Memory B cell (primary cell): ENCODE measurements at regions not wholly inside any gene's neighbourhood (a gene's known extent, or its start where the extent isn't known, plus 50 kb on each side); places are given as distances from the start of the nearest gene placed in this dataset.

Experiments used
- ATAC-seq: fragments of 150-1000 bp; cut with Tn5 transposase; 2 replicates; pipeline ENCODE4 v1.10.0; 2021; ENCODE audit warnings: low read depth, mild to moderate bottlenecking, moderate library complexity
- DNase-seq, 2 donors: peaks; one replicate each; pipeline ENCODE4 v3.0.0; 2022; ENCODE audit warnings: low spot score in 2 of 2
- H3K27ac Mint-ChIP-seq: one replicate; pipeline ENCODE4 v1.8.0; 2022; ENCODE audit warnings: mild to moderate bottlenecking, moderate library complexity, mixed read lengths
- H3K27me3 Mint-ChIP-seq: one replicate; pipeline ENCODE4 v1.8.0; 2022; ENCODE audit warnings: mixed read lengths
- H3K36me3 Mint-ChIP-seq: one replicate; pipeline ENCODE4 v1.8.0; 2022; ENCODE audit warnings: mild to moderate bottlenecking, mixed read lengths
- H3K4me1 Mint-ChIP-seq: one replicate; pipeline ENCODE4 v1.8.0; 2022; ENCODE audit warnings: mixed read lengths
- H3K4me3 Mint-ChIP-seq: one replicate; pipeline ENCODE4 v1.8.0; 2022; ENCODE audit warnings: mild to moderate bottlenecking, moderate library complexity, mixed read lengths
- H3K9me3 Mint-ChIP-seq: one replicate; pipeline ENCODE4 v1.8.0; 2022; ENCODE audit warnings: mixed read lengths

DNA sequence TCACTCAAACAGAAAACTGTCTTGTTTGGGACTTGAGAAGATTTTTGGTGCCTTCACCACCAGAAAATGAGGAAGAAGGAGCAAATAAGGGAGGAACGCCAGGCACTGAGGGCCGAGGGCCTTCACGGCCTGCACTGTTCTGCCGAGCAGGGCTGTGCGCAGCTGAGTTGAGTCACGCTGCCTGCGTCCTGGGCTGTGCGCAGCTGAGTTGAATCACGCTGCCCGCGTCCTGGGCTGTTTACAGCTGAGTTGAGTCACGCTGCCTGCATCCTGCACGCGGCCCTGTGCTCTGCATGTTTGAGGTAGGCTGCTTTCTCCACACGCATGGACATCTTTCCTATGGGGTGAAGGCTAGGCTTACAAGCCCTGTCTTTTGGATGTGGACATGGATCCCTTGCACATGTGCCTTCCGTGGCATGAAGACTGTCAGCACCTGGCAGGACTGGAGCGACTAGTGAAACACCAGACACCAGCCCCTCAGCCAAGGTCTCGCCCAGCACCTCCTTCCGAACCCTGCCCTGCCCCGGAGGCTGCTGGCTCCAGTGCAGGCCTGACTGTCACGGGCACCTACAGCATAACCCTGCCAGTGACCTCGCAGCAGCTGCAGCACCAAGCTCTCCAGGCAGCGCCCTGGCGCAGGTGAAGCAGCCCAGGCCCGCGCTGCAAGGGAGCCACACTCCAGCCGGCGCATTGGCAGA lies 96.7 kb downstream of the HTR5A start:
- DNase-seq (no peak), ATAC-seq (no peak)
- no peak overlapping the region for H3K4me3 Mint-ChIP-seq
- H3K4me1 Mint-ChIP-seq: no peaks in the 10 kb centered on the region
- H3K9me3 Mint-ChIP-seq: no peaks in the 10 kb centered on the region
- no peaks in the 10 kb centered on the region for H3K36me3 Mint-ChIP-seq
- peaks cover 7% of the 10 kb centered on the region for H3K27me3 Mint-ChIP-seq
- no peak overlapping the region for H3K27ac Mint-ChIP-seq

- H3K9me3 Mint-ChIP-seq: no peaks in the 10 kb centered on the region
- H3K4me3 Mint-ChIP-seq: no peak overlapping the region
- no peak for DNase-seq
- H3K4me1 Mint-ChIP-seq: no peaks in the 10 kb centered on the region
- H3K27ac Mint-ChIP-seq: no peak overlapping the region
- ATAC-seq: no peak
- H3K27me3 Mint-ChIP-seq: peaks cover 10% of the 10 kb centered on the region
- H3K36me3 Mint-ChIP-seq: no peaks in the 10 kb centered on the region
These were observed 97.7 kb downstream of the HTR5A start for GRCh38 chr7:155167706-155168365.

GRCh38 chr7:155168597-155169480 lies 98.7 kb downstream of the HTR5A start:
- Mint-ChIP-seq H3K27ac (no peak overlapping the region), H3K4me3 (no peak overlapping the region), H3K4me1 (no peaks in the 10 kb centered on the region), H3K27me3 (peaks cover 13% of the 10 kb centered on the region), H3K36me3 (no peaks in the 10 kb centered on the region), H3K9me3 (no peaks in the 10 kb centered on the region)
- DNase-seq: no peak
- no peak for ATAC-seq

DNA sequence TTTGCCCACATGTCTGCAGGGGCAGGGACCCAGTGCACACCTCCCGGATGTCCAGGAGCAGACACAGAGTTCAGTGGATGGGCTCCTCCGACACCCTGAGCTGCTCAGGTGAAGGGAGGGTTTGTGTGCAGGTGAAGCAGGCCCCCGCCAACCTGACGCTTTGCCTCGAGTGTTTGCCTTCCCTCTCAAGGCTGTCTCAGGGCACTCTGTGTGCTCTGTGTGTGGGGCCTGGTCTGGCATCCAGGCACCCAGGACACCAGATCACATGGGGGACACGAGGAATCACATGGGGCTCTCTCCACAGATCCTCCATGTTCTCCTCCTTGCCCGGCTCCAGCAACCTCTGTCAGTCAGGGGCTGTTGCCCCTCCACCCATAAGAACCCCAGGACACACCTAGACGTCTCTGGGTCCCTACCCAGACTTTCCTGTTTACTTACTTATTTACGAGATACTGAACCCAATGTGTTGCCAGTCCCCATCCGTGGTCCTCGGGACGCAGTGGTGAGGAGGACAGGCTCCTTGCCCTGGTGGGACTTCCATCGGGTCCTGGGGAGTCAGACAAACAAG lies 99.5 kb downstream of the HTR5A start:
- peaks cover 14% of the 10 kb centered on the region for H3K27me3 Mint-ChIP-seq
- H3K4me3 Mint-ChIP-seq: no peak overlapping the region
- ATAC-seq (no peak), DNase-seq (no peak)
- no peak overlapping the region for H3K27ac Mint-ChIP-seq
- H3K9me3 Mint-ChIP-seq: no peaks in the 10 kb centered on the region
- H3K4me1 Mint-ChIP-seq: no peaks in the 10 kb centered on the region
- H3K36me3 Mint-ChIP-seq: no peaks in the 10 kb centered on the region

- no peak overlapping the region for H3K27ac Mint-ChIP-seq
- H3K4me1 Mint-ChIP-seq: no peaks in the 10 kb centered on the region
- H3K36me3 Mint-ChIP-seq: no peaks in the 10 kb centered on the region
- no peak for ATAC-seq
- H3K27me3 Mint-ChIP-seq: peaks cover 14% of the 10 kb centered on the region
- no peak overlapping the region for H3K4me3 Mint-ChIP-seq
- DNase-seq: no peak
- H3K9me3 Mint-ChIP-seq: no peaks in the 10 kb centered on the region
These were observed 100.2 kb downstream of the HTR5A start for GRCh38 chr7:155170331-155170730.

- no peaks in the 10 kb centered on the region for H3K4me1 Mint-ChIP-seq
- ATAC-seq (no peak), DNase-seq (no peak)
- peaks cover 3% of the 10 kb centered on the region for H3K9me3 Mint-ChIP-seq
- no peaks in the 10 kb centered on the region for H3K36me3 Mint-ChIP-seq
- H3K4me3 Mint-ChIP-seq: no peak overlapping the region
- peaks cover 14% of the 10 kb centered on the region for H3K27me3 Mint-ChIP-seq
- H3K27ac Mint-ChIP-seq: no peak overlapping the region
These were observed 102.0 kb downstream of the HTR5A start for GRCh38 chr7:155172141-155172540.

GRCh38 chr7:155173905-155174304 lies 103.8 kb downstream of the HTR5A start:
- Mint-ChIP-seq H3K4me1 (peaks cover 2% of the 10 kb centered on the region), H3K4me3 (no peak overlapping the region), H3K27me3 (peaks cover 12% of the 10 kb centered on the region), H3K9me3 (peaks cover 3% of the 10 kb centered on the region), H3K27ac (no peak overlapping the region), H3K36me3 (no peaks in the 10 kb centered on the region)
- DNase-seq (no peak), ATAC-seq (no peak)

GRCh38 chr7:155178096-155178495 lies 108.0 kb downstream of the HTR5A start:
- Mint-ChIP-seq H3K27me3 (peaks cover 6% of the 10 kb centered on the region), H3K36me3 (no peaks in the 10 kb centered on the region), H3K27ac (no peak overlapping the region), H3K9me3 (peaks cover 3% of the 10 kb centered on the region), H3K4me3 (no peak overlapping the region), H3K4me1 (peaks cover 5% of the 10 kb centered on the region)
- ATAC-seq (no peak), DNase-seq (no peak)

- H3K27me3 Mint-ChIP-seq: peaks cover 7% of the 10 kb centered on the region
- ATAC-seq (no peak), DNase-seq (no peak)
- no peak overlapping the region for H3K4me3 Mint-ChIP-seq
- H3K36me3 Mint-ChIP-seq: peaks cover 4% of the 10 kb centered on the region
- H3K4me1 Mint-ChIP-seq: peaks cover 5% of the 10 kb centered on the region
- no peak overlapping the region for H3K27ac Mint-ChIP-seq
- H3K9me3 Mint-ChIP-seq: peaks cover 14% of the 10 kb centered on the region
These were observed 111.6 kb downstream of the HTR5A start for GRCh38 chr7:155181768-155182167.

- H3K9me3 Mint-ChIP-seq: peaks cover 13% of the 10 kb centered on the region
- H3K36me3 Mint-ChIP-seq: peaks cover 4% of the 10 kb centered on the region
- ATAC-seq (no peak), DNase-seq (no peak)
- no peak overlapping the region for H3K4me3 Mint-ChIP-seq
- peaks cover 5% of the 10 kb centered on the region for H3K4me1 Mint-ChIP-seq
- no peak overlapping the region for H3K27ac Mint-ChIP-seq
- peaks cover 9% of the 10 kb centered on the region for H3K27me3 Mint-ChIP-seq
These were observed 112.4 kb downstream of the HTR5A start for GRCh38 chr7:155182406-155182970.

- H3K4me3 Mint-ChIP-seq: no peak overlapping the region
- peaks cover 9% of the 10 kb centered on the region for H3K4me1 Mint-ChIP-seq
- DNase-seq (no peak), ATAC-seq (no peak)
- peaks cover 4% of the 10 kb centered on the region for H3K36me3 Mint-ChIP-seq
- peaks cover 9% of the 10 kb centered on the region for H3K27me3 Mint-ChIP-seq
- no peak overlapping the region for H3K27ac Mint-ChIP-seq
- H3K9me3 Mint-ChIP-seq: peaks cover 13% of the 10 kb centered on the region
These were observed 113.5 kb downstream of the HTR5A start for GRCh38 chr7:155183655-155184054.

DNA sequence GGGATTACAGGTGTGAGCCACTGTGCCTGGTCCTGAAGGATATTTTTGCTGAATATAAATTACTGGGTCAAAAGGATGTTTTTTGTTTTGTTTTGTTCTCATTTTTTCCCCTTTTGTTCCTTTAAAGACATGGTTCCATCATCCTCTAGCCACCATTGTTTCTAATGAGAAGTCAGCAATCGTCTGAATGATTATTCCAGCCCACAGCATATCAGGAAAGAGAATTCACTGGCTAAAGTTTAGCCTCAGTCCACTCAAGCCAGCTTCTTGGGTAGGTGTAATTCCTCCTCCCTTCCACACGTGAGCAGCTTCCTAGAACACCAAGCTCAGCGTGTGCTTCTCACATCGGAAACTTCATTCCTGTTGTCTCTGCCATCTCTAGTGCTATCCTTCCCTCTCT lies 112.8 kb upstream of the INSIG1 start:
- no peak for DNase-seq
- Mint-ChIP-seq H3K27me3 (peaks cover 9% of the 10 kb centered on the region), H3K36me3 (peaks cover 4% of the 10 kb centered on the region), H3K27ac (no peak overlapping the region), H3K4me3 (no peak overlapping the region), H3K4me1 (peaks cover 4% of the 10 kb centered on the region), H3K9me3 (peaks cover 13% of the 10 kb centered on the region)
- ATAC-seq: no peak

GRCh38 chr7:155187061-155187785 lies 110.5 kb upstream of the INSIG1 start:
- DNase-seq (no peak), ATAC-seq (no peak)
- Mint-ChIP-seq H3K4me3 (no peak overlapping the region), H3K27me3 (peaks cover 12% of the 10 kb centered on the region), H3K4me1 (peaks cover 6% of the 10 kb centered on the region), H3K9me3 (peaks cover 13% of the 10 kb centered on the region), H3K27ac (no peak overlapping the region), H3K36me3 (peaks cover 4% of the 10 kb centered on the region)
